ENCODE measurements at regions not wholly inside any gene's neighbourhood (a gene's known extent, or its start where the extent isn't known, plus 50 kb on each side); places are given as distances from the start of the nearest gene placed in this dataset.
"Not testable (repeated sequence)": the region's sequence is repeated elsewhere in the genome, so short reads cannot be mapped to it uniquely, and the experiment has no call there.

DNA sequence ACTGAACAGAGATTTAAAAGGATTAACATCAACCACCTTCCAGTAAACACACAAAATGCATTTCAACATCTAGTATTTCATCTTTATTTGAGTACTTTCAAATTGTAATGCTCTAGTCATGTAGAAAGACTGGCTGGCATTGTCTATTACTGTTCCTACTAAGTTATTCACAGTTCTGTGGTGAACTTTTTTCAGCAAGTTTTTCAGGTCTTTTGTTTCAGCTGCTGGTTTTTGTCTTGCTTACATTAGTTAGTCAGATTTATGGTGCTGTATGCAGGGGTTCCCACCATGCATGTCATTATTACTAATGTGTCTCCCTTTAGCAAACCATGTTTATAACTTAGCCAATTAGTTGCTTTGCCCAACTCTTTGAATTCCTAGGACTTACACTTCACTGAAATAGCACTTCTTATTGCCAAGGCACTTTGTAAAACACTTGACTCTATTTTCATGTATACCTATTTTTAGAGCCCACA, 253.4 kb upstream of the KITLG start:
- no peak for DNase-seq (ENCODE audit: low read depth in 2 of 2)

DNA sequence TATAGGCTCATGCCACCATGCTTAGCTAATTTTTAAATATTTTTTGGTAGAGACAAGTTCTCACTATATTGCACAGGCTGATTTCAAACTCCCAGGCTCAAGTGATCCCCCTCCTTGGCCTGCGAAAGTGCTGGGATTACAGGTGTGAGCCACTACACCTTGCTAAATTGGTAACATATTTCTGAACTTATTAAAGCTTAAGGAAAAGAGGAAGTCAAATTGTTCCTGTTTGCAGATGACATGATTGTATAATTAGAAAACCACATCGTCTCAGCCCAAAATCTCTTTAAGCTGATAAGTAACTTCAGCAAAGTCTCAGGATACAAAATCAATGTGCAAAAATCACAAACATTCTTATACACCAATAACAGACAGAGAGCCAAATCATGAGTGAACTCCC, 248.3 kb upstream of the KITLG start:
- not testable (repeated sequence) for DNase-seq (ENCODE audit: low read depth in 2 of 2)

DNA sequence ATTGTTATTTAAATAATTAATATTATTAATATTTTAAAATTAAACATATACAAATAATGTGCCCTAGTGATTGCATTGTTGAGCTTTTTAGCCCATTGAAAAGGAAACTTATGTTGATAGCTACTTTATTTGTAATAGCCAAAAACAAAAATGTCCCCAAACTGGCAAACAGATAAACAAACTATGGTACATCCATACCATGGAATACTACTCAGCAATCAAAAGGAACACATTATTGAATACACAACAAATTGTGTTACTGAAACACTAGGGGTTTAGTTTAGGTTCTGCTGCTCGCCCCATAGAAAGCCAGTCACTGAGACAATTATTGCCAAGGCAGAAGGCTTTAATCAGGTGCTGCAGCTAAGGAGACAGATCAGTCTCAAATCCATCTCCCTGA, 239.7 kb upstream of the KITLG start:
- DNase-seq (ENCODE audit: low read depth in 2 of 2), result no peak

DNA sequence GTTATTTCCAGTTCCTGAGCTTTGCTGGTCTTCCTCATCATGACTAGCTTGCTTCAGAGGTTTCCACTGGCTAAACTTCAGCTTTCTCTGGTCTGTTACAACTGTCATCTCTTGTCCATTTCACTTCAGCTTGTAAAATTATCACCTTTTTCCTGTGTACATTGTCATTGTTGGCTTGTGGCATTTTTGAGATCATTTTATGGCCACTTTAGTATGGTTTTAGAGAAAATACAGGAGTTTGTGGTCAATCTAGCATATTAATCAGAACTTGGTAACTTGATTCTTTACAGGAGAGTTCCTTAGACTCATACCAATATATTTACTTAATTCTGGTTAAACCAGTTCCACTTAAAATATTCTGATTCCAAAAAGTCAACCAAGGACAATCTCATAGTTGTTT, 235.9 kb upstream of the KITLG start:
- no peak for DNase-seq (ENCODE audit: low read depth in 2 of 2)

DNA sequence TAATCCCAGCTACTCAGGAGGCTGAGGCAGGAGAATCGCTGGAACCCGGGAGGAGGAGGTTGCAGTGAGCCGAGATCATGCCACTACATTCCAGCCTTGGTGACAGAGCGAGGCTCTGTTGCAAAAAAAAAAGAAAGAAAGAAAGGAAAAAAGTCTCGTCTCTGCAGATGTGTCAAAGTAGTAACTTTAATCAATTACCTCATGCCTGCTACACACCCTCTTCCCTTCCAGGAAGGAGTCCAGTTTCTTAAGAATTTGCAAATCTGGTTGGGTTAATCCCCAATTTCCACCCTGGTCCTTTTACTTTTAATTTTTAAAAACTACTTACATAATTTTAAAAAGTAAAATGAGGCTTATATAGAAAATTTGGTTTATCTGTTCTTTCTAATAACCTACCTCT, 234.5 kb upstream of the KITLG start:
- DNase-seq (ENCODE audit: low read depth in 2 of 2), result no peak

DNA sequence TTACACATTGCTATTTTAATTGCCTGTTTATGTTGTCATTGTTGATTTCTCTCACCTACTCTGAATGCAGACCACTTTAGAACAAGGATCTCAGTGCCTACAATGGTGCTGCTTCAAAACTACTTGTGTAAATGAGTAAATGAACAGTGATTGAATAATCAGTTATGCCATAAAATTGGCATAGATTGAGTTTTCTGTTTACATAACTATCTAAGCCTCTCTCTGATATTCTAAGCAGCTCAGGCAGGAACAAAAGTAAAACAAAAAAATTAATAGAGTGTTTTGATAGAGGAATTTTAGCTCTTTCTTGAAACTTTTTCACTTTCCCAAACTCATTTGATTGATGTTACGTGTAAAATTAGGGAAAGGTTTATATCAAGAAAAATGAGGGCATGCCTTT, 232.3 kb upstream of the KITLG start:
- no peak for DNase-seq (ENCODE audit: low read depth in 2 of 2)

DNA sequence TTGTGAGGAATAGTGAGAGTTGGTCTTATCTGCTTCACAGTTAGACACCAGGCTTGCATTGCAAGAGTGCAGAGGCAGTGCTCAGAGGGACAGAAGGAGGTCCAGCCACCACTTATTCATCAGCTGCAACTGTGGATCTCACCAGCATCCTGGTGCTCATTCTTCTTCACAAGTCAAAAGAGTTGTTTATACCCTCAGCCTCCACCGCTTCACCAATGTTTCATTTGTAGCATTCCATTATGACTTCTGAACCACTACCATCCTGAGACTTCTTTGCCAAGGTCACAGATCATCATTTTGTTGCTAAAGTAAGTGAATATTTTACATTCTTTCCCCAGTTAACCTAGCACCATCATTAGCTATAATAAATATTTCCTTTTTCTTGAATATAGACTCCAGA, 230.5 kb upstream of the KITLG start:
- no peak for DNase-seq (ENCODE audit: low read depth in 2 of 2)

DNA sequence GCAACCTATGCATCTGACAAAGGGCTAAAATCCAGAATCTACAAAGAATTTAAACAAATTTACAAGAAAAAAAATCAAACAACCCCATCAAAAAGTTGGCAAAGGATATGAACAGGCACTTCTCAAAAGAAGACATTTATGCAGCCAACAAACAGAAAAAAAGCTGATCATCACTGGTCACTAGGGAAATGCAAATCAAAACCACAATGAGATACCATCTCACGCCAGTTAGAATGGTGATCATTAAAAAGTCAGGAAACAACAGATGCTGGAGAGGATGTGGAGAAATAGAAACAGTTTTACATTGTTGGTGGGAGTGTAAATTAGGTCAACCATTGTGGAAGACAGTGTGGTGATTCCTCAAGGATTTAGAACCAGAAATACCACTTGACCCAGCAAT, 229.6 kb upstream of the KITLG start:
- DNase-seq (ENCODE audit: low read depth in 2 of 2), result not testable (repeated sequence)

DNA sequence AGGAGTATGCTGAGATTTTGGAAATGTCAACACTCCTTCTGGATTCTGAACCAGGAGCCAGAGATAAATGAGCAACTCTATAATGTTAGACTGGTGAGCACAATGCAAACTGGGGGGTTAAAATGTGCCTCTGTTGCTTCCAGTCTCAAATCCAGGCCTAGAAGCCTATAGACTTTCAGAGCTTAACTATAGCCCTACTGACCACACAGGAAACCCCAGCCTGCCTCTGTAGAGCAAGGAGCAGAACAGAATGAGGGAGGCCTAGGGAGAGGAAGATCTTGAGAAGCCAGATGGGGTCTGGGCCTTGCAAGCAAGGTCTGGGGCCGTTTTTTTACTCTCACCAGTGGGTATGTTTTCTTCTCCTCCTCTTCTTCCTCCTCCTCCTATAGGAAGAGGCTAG, 225.4 kb upstream of the KITLG start:
- DNase-seq (ENCODE audit: low read depth in 2 of 2), result no peak

DNA sequence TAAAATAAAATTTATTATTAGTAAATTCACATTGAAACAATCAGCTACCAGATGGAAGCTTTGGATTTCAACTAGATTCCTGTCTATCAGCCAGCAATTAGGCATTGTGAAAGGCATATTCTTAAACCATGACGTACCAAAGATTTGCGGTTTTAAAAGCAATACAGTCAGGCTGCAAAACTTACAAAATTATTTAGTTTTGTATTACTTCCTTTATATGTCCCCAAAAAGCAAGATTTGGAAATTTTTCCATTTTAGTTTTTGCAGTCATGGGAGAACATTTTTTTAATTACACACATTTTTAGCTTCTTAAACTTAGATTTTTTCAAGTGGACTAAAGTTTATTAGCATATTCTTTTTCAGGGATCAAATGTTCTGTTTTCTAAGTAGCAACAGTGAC, 225.0 kb upstream of the KITLG start:
- no peak for DNase-seq (ENCODE audit: low read depth in 2 of 2)

DNA sequence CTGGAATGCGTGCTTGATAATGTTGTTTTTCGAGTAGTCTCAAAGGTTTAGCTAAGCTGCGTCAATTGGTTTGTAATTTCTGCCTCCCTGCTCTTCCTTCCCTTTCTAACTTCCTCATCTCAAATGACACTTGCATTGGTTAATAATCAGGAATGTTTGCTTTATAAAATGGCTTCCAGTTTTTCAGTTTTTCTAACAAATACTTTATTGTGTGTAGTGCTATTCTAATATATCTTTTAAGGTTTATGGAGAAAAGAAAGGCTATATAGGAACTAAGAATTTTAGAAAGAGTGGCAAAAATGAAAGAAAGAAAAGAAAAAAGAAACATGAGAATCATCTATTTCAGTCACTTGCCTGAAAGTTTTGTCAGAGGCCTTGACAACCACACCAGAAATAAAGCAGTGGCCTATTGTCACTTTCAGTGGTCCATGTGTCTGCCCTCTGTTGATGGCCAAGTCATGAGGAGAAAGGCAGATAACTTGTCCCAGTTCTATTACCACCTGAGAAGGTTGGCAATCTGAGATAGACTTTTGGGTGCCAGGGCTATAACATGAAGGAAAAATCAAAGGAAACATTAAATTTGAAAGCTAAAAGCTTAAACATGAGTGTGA, 221.9 kb upstream of the KITLG start:
- no peak for DNase-seq (ENCODE audit: low read depth in 2 of 2)

DNA sequence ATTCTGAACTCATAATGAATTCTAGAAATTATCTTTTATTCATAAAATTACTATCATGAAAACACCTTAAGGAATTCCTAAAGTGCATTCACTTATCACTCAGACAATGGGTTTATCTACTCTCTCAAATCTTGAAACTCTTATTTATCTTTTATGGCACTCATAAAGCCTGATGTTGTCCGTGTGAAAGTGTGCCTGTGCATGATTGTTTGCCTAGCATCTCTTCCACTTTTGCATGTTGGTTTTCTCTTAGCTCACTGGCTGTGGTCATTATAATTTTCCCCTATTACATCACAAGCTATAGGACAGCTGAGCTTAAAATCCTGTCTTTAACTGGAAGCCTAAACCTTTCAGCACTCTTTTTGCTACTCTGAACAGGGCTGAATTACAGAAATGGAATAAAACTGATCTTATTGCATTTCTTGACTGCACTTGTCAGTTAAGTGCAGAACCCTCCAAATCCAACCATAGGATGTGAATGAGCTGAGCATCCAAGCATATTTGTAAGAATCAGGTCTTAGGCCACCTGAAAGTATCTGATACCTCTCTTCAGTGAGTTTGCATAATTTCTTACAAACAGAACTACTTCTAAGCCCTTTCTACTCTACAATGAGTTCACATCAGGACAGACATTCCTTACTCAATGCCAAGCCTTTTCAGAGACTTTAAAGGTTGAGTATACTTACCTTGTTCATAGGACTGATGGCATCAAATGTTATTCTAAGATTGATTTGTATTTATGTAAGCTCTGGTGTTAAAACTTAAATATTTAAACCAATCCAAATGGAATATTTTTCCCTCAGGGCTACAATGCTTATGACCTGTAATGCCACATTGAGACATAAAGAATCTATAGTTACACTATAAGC, 221.2 kb upstream of the KITLG start:
- no peak for DNase-seq (ENCODE audit: low read depth in 2 of 2)

DNA sequence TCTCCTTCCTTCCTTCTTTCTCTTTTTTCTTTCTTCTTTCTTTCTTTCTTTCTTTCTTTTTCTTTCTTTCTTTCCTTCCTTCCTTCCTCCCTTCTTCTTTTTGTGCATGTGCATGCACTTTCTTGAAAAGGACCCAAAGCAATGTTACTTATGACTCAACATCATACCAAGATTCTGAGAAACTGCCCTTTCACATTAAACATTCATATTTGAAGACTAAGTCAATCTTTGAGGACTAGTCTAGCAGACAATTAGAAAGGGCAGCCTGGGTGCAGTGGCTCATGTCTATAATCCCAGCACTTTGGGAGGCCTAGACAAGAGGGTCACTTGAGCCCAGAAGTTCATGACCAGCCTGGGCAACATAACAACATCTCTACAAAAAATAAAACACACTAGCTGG, 212.8 kb upstream of the KITLG start:
- DNase-seq (ENCODE audit: low read depth in 2 of 2), result no peak

DNA sequence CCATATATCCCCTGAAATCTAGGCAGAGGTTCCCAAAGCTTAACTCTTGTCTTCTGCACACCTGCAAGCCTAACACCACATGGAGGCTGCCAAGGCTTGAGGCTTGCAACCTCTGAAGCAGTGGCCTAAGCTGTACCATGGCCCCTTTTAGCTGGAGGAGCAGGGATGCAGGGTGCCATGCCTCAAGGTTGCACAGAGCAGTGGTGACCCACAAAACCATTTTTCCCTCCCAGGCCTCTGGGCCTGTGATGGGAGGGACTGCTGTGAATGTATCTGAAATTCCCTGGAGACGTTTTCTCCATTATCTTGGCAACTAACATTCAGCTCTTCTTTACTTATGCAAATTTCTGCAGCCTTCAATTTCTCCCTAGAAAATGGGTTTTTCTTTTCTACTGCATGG, 210.0 kb upstream of the KITLG start:
- DNase-seq (ENCODE audit: low read depth in 2 of 2), result no peak

DNA sequence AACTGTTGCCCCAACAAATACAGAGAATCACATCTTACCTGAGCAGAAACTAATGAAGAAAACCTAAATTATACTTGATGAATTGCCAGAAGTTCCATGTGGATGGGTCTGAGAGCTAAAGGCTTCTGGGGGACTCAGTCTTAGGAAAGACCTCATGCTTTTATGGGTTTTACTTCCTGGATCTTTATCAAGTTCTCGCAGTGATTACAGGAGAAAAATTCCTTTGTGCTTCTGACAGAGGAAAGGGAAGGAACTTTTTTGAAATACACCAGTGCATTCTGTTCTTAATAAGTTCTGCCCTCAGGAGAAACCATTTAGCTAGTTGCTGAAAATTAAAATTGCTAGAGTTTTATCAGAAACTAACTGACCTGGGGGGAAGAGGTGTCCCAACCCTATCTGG, 203.9 kb upstream of the KITLG start:
- no peak for DNase-seq (ENCODE audit: low read depth in 2 of 2)

DNA sequence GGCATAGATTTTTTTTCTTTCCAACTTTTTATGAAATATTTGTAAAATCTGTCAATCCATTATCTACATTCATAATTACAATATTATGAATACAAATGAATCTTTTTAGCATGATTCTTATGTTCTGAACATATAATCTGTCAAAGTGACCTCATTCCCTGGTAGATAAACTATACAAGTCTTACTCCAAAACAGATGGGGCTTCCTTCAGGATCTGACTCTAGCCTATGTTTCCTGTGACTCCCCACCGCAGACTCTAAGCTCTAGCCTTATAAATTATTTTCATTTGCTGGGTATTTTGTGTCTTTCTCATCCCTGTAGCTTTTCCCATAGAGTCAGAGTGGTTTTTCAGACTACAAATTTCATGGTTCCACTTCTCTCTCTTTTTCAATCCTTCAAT, 202.1 kb upstream of the KITLG start:
- DNase-seq (ENCODE audit: low read depth in 2 of 2), result no peak

DNA sequence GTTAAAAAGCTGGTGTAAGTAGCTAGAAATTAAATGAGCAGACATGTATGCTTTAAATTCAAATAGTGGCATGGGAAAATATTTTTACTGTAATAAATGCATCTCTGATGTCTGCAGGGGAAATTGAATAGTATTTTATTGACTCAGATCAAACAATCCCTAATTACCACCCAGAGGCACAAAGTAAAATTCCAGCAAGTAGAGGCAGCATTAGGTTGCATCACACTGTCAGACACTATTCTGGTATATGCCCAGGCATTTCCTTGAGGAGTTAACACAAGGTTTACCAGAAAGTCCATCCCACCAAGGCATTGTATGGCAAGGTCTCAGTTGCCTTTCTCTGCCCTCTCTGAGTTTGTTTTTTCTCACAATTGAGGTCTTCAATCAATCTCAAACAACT, 201.6 kb upstream of the KITLG start:
- no peak for DNase-seq (ENCODE audit: low read depth in 2 of 2)

DNA sequence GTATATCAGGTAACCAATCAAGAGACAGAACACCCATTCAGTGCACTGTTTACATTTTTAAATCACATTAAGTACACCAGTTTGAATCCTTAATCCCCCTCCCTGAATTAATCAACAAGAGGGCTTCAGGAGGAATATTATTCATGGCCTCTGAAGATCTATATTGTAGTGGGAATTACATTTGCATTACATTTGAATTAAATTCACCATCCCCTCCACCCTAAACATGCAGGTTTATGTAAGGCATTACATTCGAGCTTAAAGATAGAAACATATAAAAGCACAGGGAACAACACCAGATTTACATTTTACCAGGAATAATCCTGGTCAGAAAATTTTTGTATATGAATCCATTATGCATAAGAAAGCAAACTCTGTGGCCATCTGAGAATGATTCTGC, 197.8 kb upstream of the KITLG start:
- no peak for DNase-seq (ENCODE audit: low read depth in 2 of 2)

DNA sequence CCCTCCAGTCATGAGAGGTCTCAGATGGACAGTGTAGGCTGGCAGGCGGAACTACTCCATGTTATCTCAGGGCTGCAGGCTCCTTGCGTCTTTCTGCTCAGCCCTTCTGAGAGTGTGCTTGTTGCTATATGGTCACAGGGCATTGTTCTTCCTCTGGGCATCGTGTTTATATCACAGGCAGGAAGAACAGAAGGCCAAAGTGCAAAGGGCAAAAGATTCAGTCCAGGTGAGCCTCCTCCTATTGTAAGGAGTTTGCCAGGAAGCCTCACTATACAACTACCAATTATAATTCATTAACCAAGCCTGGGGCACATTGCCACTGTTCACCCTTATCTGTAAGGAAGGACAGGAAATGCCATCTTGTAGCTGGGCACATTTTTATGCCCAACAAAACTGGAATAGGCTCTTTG, 195.5 kb upstream of the KITLG start:
- no peak for DNase-seq (ENCODE audit: low read depth in 2 of 2)

DNA sequence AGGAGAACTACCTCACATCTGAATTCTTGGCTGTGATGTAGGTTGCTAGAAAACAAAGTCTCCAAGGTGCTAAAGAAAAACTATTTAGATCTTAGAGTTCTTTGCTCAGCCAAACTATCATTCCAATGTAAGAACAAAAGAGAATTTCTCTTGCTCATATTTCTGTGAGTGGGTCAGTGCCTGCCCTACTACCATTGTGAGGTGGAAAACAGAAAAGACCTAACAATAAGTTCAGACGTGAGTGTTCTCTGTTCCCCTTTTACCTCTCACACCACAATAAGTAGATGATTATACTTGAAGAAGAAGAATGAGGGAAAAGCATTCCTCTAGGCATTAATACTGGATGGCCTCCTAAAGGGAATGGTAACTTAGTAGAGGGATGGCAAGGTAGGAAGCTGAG, 187.4 kb upstream of the KITLG start:
- no peak for DNase-seq (ENCODE audit: low read depth in 2 of 2)

DNA sequence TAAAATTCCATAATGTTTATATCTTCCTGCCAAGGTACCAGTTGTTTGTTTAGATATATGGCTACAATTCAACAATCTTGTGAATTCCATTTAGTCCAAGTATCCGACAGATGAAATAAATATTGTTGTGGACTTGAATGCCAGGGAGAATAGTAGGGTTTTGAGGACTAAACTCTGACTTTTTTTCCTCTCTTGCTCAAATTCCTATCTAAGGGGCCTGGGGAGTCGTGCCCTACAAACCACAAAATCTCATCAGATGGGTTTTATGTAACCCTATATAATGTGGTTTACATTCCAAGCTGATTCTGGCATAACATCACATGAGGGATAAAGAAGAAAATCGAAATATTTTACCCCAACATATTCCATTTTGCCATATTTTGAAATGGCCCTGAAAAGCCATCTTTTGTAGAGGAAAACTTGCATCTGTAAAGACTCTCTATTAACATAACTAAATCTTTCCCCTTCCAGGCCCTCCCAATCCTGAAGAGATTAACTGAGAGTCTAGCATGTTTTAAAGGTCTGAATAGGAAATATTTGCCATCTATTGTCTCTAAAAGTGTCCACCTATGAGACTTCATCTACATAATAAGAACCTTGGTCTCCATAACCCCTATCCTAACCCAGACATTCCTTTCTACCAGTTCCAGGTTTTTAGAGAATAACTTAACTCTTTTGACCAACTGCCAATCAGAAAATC, 184.7 kb upstream of the KITLG start:
- DNase-seq (ENCODE audit: low read depth in 2 of 2), result no peak

DNA sequence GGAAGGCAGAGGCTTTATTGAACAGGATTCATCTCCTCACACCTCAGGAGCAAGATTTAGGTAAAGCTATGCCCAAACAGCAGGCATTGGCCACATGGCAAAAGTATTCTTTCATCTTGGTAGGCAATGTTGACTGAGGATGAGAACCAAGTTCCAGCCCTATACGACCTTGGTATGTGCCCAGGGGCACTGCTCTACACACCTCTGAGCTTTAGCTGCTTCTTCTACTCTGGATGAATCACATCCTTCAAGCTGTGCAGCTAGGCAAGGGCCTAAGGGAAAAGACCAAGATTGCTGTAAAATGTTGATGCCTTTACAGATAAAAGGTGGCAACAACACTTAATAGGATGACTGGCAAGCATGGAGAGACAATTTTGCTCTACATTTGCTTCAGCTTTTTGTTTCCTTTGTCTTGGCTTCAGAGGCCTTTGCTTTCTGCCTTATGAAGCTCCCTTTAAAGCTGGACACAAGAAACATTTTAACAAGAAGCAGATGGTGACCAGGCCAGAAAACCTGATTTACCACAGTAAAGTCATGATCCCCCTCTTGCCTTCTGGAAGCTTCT, 183.3 kb upstream of the KITLG start:
- no peak for DNase-seq (ENCODE audit: low read depth in 2 of 2)

DNA sequence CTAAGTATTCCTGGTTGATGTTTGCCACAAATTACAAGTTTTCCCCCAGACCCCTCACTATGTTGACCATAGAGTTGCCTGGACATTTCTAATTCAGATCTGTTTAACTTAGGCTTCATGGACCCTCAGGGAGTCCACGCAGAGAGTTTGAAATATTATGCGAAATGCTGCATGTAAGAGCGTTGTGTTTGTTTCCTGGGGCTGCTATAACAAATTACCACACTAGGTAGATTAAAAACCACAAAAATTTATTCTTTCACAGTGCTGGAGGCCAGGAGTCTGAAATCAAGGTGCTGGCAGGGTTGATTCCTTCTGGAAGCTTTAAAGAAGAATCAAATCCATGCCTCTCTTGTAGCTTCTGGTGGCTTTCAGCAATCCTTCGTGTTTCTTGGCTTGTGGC, 177.9 kb upstream of the KITLG start:
- no peak for DNase-seq (ENCODE audit: low read depth in 2 of 2)
